ENCODE measurements at regions not wholly inside any gene's neighbourhood (a gene's known extent, or its start where the extent isn't known, plus 50 kb on each side); places are given as distances from the start of the nearest gene placed in this dataset.

DNA sequence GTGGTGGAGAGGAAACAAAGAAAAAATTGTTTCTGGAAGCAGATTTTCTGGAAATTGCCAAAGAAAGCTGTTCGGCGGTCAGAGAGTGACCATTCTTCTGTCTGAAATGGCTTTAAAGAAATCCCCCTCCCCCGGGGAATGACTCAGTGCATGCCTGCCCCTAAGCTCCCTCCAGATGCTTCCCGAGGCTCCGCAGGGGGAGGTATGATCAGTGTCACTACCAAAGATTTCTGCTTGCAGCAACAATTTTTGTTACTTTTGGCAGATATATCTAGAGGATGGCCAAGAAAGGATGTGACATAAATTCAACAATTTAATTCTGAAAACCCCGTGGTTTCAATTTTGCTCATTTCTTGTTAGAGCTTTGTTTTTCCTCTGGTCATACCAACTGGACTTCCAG is 163.9 kb downstream of the JCAD start:
- TF ChIP-seq POLR2AphosphoS5 (IDR thresholded peaks at IDR 0.05; ENCODE audit: borderline replicate concordance, low read depth, low read length) (no peak), EZH2 (IDR thresholded peaks at IDR 0.05) (no peak), FOXP2 (optimal IDR thresholded peaks at IDR 0.05; ENCODE audit: control extremely low read depth, extremely low read length, insufficient read depth) (no peak)

All from SK-N-MC (cell line).